ENCODE measurements at regions not wholly inside any gene's neighbourhood (a gene's known extent, or its start where the extent isn't known, plus 50 kb on each side); places are given as distances from the start of the nearest gene placed in this dataset.

DNA sequence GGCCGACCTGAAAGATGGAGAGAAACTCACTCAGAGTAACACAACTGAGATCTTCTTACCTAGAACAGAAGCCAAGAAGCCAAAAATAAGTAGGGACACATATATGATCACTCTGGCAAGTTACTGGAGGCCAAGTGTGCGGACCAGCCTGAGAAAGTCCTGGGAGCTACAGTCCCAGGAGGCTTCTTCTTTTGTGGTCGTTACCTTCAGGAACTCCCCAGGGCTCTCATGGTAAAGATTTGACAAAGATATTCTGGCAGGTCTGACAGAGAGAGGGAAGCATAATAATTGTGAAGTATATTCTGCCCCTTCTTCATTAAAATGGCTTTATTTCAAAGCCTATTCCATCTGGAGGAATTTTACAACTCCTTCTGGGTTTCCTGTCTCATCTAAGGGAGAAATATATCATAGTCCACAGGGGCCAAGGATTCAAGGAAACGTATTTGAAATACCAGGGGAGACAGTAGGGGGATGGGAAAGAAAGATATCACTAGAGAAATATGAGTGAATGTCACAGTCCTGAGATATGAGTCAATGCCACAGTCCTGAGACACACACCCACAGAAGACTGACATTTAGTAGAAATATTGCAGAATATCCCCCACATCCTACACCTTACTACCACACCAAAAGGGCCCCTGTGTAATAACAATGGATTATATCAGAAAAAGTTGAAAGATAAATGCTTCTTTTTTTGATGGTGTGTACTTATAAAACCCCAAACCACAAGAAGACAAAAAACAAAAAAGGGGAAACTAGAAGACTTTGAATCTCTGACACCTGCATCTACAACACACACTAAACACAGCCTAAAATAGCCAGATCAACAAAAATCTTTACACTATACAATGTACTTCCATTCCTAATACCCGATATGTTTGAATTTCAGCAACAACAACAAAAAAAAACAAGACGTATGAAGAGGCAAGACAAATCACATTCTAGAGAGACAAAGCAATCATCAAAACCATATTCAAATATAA, 594.2 kb upstream of the NRG3 start:
- ATAC-seq (no peak), DNase-seq (ENCODE audit: low read depth, low spot score) (no peak)
- ChIA-PET POLR2A (no interaction called here), CTCF (no interaction called here)
- no peaks in the 10 kb centered on the region for H3K4me1 ChIP-seq (ENCODE audit: control insufficient read depth, insufficient read depth, low read length)
- in situ Hi-C loops (cut with HindIII; ENCODE audit: low pct_unique_long_range_greater_than_20kb, low sequenced_read_pairs) (no loop called here), intact Hi-C loops (cut with micrococcal nuclease; ENCODE audit: unreplicated experiment) (no loop called here)
- H3K27me3 ChIP-seq (ENCODE audit: control insufficient read depth, insufficient read depth, low read length), result no peaks in the 10 kb centered on the region
- no TSS peak for BruUV-seq (replicated peaks)
- no peak overlapping the region for H3K4me3 ChIP-seq (ENCODE audit: low read depth in 2 of 2, low read length in 2 of 2)
- H3K36me3 ChIP-seq (ENCODE audit: control insufficient read depth, insufficient read depth, low read length), result no peaks in the 10 kb centered on the region
- no peaks in the 10 kb centered on the region for H3K9me3 ChIP-seq (ENCODE audit: control insufficient read depth, insufficient read depth, low read depth, low read length)
- no peak overlapping the region for H3K27ac ChIP-seq (ENCODE audit: low read length)
- TF ChIP-seq TCF7L2 (IDR thresholded peaks at IDR 0.05; ENCODE audit: low read depth, low read length), result no peak
- TF ChIP-seq, protein P1, sequence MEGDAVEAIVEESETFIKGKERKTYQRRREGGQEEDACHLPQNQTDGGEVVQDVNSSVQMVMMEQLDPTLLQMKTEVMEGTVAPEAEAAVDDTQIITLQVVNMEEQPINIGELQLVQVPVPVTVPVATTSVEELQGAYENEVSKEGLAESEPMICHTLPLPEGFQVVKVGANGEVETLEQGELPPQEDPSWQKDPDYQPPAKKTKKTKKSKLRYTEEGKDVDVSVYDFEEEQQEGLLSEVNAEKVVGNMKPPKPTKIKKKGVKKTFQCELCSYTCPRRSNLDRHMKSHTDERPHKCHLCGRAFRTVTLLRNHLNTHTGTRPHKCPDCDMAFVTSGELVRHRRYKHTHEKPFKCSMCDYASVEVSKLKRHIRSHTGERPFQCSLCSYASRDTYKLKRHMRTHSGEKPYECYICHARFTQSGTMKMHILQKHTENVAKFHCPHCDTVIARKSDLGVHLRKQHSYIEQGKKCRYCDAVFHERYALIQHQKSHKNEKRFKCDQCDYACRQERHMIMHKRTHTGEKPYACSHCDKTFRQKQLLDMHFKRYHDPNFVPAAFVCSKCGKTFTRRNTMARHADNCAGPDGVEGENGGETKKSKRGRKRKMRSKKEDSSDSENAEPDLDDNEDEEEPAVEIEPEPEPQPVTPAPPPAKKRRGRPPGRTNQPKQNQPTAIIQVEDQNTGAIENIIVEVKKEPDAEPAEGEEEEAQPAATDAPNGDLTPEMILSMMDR (IDR thresholded peaks at IDR 0.05), result no peak
- TF ChIP-seq, protein P2, sequence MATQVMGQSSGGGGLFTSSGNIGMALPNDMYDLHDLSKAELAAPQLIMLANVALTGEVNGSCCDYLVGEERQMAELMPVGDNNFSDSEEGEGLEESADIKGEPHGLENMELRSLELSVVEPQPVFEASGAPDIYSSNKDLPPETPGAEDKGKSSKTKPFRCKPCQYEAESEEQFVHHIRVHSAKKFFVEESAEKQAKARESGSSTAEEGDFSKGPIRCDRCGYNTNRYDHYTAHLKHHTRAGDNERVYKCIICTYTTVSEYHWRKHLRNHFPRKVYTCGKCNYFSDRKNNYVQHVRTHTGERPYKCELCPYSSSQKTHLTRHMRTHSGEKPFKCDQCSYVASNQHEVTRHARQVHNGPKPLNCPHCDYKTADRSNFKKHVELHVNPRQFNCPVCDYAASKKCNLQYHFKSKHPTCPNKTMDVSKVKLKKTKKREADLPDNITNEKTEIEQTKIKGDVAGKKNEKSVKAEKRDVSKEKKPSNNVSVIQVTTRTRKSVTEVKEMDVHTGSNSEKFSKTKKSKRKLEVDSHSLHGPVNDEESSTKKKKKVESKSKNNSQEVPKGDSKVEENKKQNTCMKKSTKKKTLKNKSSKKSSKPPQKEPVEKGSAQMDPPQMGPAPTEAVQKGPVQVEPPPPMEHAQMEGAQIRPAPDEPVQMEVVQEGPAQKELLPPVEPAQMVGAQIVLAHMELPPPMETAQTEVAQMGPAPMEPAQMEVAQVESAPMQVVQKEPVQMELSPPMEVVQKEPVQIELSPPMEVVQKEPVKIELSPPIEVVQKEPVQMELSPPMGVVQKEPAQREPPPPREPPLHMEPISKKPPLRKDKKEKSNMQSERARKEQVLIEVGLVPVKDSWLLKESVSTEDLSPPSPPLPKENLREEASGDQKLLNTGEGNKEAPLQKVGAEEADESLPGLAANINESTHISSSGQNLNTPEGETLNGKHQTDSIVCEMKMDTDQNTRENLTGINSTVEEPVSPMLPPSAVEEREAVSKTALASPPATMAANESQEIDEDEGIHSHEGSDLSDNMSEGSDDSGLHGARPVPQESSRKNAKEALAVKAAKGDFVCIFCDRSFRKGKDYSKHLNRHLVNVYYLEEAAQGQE (IDR thresholded peaks at IDR 0.05; ENCODE audit: insufficient read depth in 1 of 2, low read depth in 2 of 2, low read length in 1 of 2), result no peak
- TF ChIP-seq SIN3A (IDR thresholded peaks at IDR 0.05; ENCODE audit: borderline replicate concordance, insufficient read depth, low read depth, low read length), result no peak
- TF ChIP-seq POLR2AphosphoS5 (IDR thresholded peaks at IDR 0.05; ENCODE audit: low read depth, low read length), result no peak

DNA sequence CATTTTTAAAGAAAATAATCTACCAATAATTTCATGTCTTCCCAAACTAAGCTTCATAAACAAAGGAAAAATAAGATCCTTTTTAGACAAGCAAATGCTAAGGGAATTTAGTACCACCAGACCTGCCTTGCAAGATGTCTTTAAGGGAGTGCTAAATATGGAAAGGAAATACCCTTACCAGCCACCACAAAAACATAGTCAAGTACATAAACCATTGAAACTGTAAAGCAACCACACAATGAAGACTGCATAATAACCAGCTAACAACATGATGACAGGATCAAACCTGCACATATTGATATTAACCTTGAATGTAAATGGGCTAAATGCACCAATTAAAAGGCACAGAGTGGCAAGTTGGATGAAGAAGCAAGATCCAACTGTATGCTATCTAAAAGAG, 586.5 kb upstream of the NRG3 start:
- Histone ChIP-seq H3K27me3 (ENCODE audit: control insufficient read depth, insufficient read depth, low read length) (no peaks in the 10 kb centered on the region), H3K9me3 (ENCODE audit: control insufficient read depth, insufficient read depth, low read depth, low read length) (no peaks in the 10 kb centered on the region), H3K36me3 (ENCODE audit: control insufficient read depth, insufficient read depth, low read length) (no peaks in the 10 kb centered on the region), H3K27ac (ENCODE audit: low read length) (no peak overlapping the region), H3K4me3 (ENCODE audit: low read depth in 2 of 2, low read length in 2 of 2) (no peak overlapping the region), H3K4me1 (ENCODE audit: control insufficient read depth, insufficient read depth, low read length) (no peaks in the 10 kb centered on the region)
- ATAC-seq (no peak), DNase-seq (ENCODE audit: low read depth, low spot score) (no peak)
- intact Hi-C loops (cut with micrococcal nuclease; ENCODE audit: unreplicated experiment), result no loop called here
- CTCF ChIA-PET, result no interaction called here
- no TSS peak for BruUV-seq (replicated peaks)
- no peak for TF ChIP-seq TCF7L2 (IDR thresholded peaks at IDR 0.05; ENCODE audit: low read depth, low read length)
- TF ChIP-seq, protein P1 (IDR thresholded peaks at IDR 0.05), result no peak
- TF ChIP-seq SIN3A (IDR thresholded peaks at IDR 0.05; ENCODE audit: borderline replicate concordance, insufficient read depth, low read depth, low read length), result no peak
- TF ChIP-seq, protein P2 (IDR thresholded peaks at IDR 0.05; ENCODE audit: insufficient read depth in 1 of 2, low read depth in 2 of 2, low read length in 1 of 2), result no peak
- no peak for TF ChIP-seq POLR2AphosphoS5 (IDR thresholded peaks at IDR 0.05; ENCODE audit: low read depth, low read length)
- POLR2A ChIA-PET, result no interaction called here
- in situ Hi-C loops (cut with HindIII; ENCODE audit: low pct_unique_long_range_greater_than_20kb, low sequenced_read_pairs), result no loop called here

Measured in Panc1 (cell line).